ENCODE measurements at regions not wholly inside any gene's neighbourhood (a gene's known extent, or its start where the extent isn't known, plus 50 kb on each side); places are given as distances from the start of the nearest gene placed in this dataset.

- TF ChIP-seq CTCF (IDR thresholded peaks at IDR 0.05) (no peak), POLR2AphosphoS5 (IDR thresholded peaks at IDR 0.05; ENCODE audit: insufficient read depth in 1 of 2, low read depth in 1 of 2) (no peak), POLR2A (IDR thresholded peaks at IDR 0.05) (no peak)
Observed at GRCh38 chr3:184443831-184444230, 64.0 kb downstream of the CHRD start.

Measured in vagina (tissue), 2 donors.